Stimulated activated naive B cell treated with anti-CD40 and anti-IgM and Interleukin-4, amounts not matched to agents 10 μg/mL and 1 μg/mL and 100 μg/mL, for 72 hours (primary cell): ENCODE measurements at regions not wholly inside any gene's neighbourhood (a gene's known extent, or its start where the extent isn't known, plus 50 kb on each side); places are given as distances from the start of the nearest gene placed in this dataset.

Experiments
- ATAC-seq, 2 donors: fragments of 150-1000 bp; cut with Tn5 transposase; replicated peaks; 2 replicates each; pipeline ENCODE4 v1.10.0; 2021; ENCODE audit warnings: moderate library complexity in 1 of 2
- DNase-seq: peaks from one replicate; pipeline ENCODE4 v3.0.0; 2021
- H3K27ac Mint-ChIP-seq: one replicate; pipeline ENCODE4 v1.8.0; 2022; ENCODE audit warnings: mild to moderate bottlenecking, mixed read lengths
- H3K27me3 Mint-ChIP-seq, 2 donors: one replicate each; pipeline ENCODE4 v1.8.0; 2022; ENCODE audit warnings: mixed read lengths in 2 of 2
- H3K36me3 Mint-ChIP-seq, 2 donors: one replicate each; pipeline ENCODE4 v1.8.0; 2022; ENCODE audit warnings: mixed read lengths in 2 of 2, mild to moderate bottlenecking in 1 of 2
- H3K4me1 Mint-ChIP-seq, 2 donors: one replicate each; pipeline ENCODE4 v1.8.0; 2022; ENCODE audit warnings: mixed read lengths in 2 of 2, mild to moderate bottlenecking in 1 of 2
- H3K4me3 Mint-ChIP-seq, 2 donors: one replicate each; pipeline ENCODE4 v1.8.0; 2022; ENCODE audit warnings: mild to moderate bottlenecking in 2 of 2, mixed read lengths in 2 of 2, moderate library complexity in 1 of 2
- H3K9me3 Mint-ChIP-seq, 2 donors: one replicate each; pipeline ENCODE4 v1.8.0; 2022; ENCODE audit warnings: mixed read lengths in 2 of 2, mild to moderate bottlenecking in 1 of 2

DNA sequence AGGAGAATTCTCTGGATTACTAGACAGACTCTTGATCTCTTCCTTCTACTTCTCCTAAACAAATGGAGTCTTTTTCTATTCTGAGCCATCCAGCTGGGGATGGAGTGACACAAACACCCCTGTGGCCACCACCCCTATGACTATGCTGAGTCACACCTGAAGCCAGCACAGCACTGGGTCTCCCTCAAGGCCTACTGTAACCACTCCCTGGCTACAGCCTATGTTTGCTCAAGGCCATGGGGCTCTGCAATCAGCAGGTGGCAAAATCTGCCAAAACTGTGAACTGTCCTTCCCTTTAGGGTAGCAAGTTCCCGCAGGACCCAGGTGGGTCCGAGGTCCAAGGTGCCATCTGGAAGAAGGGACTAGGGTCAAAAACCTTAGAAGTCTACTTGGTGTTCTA is 132.3 kb downstream of the TINAG start:
- ATAC-seq (no peak), DNase-seq (no peak)
- Mint-ChIP-seq H3K4me3 (no peak overlapping the region), H3K27me3 (no peaks in the 10 kb centered on the region), H3K9me3 (peaks cover 0 to 4% of the 10 kb centered on the region in 2 donors), H3K27ac (no peak overlapping the region), H3K4me1 (no peaks in the 10 kb centered on the region), H3K36me3 (no peaks in the 10 kb centered on the region)

DNA sequence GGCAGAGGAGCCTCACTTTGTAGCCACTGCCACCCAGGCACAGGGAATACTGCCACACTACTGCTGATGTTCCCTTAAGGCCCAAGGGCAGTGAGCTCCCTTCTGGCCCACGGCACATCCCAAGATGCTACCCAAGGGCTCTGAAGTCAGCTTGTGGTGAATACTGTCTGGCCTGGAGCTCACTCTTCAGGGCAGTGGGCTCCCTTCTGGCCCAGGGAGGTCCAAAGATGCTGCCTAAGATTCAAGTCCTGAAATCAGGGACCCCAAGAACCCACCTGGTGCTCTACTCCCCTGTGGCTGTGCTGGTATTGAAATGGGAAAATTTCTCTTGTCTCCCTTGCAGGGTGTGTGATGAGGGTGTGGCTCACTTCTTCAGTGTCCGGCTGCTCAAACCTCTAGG is 132.8 kb downstream of the TINAG start:
- Mint-ChIP-seq H3K4me3 (no peak overlapping the region), H3K27me3 (no peaks in the 10 kb centered on the region), H3K27ac (no peak overlapping the region), H3K4me1 (no peaks in the 10 kb centered on the region), H3K36me3 (no peaks in the 10 kb centered on the region), H3K9me3 (peaks cover 0 to 8% of the 10 kb centered on the region in 2 donors)
- ATAC-seq: no peak
- no peak for DNase-seq

DNA sequence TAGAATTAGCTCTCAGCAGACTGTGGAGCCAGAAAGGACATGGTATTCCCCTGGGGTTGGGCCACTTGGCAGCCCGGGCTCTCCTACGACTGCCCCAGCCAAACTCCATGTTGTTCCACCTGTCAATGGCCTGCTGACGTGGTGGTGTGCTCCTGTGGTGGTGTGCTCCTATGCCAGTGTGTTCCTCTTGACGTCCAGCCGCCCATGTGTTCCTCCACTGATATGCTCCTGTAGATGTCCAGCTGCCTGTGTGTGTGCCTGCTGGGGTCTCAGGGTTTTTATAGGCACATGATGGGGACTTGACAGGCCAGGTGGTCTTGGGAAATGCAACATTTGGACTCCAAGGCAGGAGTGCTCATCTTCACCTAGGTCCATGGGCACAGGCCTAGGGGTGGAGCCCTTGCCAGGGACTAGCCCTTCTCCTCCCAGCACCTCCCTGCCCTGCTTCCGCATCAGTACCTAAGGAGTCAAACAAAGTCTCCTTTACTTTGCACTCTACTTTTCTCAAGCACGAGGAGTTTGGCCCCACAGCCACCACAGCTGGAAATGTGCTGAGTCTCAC is 133.5 kb downstream of the TINAG start:
- no peak overlapping the region for H3K27ac Mint-ChIP-seq
- no peaks in the 10 kb centered on the region for H3K27me3 Mint-ChIP-seq
- no peaks in the 10 kb centered on the region for H3K4me1 Mint-ChIP-seq
- H3K4me3 Mint-ChIP-seq: no peak overlapping the region
- no peak for ATAC-seq
- no peaks in the 10 kb centered on the region for H3K36me3 Mint-ChIP-seq
- peaks cover 0 to 8% of the 10 kb centered on the region in 2 donors for H3K9me3 Mint-ChIP-seq
- no peak for DNase-seq

DNA sequence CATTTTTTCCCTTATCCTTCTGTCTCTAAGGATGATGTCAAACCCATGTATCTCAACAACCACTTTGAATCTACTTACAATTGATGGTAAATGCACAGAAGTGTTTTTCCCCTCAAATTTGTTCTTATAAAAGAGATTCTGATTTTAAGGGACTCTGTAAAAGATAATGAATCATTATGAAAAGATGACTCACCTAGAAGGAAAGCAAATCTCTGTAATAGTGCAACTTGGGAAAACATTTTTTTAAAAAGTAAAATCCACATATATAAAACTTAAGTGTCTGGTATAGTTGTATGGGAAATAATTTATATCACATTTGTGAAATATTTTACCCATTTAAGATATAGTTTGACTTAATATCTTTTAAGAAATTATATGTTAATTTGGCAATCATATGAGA is 137.0 kb downstream of the TINAG start:
- Mint-ChIP-seq H3K4me3 (no peak overlapping the region), H3K27me3 (no peaks in the 10 kb centered on the region), H3K36me3 (no peaks in the 10 kb centered on the region), H3K27ac (no peak overlapping the region), H3K9me3 (peaks cover 0 to 6% of the 10 kb centered on the region in 2 donors), H3K4me1 (no peaks in the 10 kb centered on the region)
- DNase-seq (no peak), ATAC-seq (no peak)

DNA sequence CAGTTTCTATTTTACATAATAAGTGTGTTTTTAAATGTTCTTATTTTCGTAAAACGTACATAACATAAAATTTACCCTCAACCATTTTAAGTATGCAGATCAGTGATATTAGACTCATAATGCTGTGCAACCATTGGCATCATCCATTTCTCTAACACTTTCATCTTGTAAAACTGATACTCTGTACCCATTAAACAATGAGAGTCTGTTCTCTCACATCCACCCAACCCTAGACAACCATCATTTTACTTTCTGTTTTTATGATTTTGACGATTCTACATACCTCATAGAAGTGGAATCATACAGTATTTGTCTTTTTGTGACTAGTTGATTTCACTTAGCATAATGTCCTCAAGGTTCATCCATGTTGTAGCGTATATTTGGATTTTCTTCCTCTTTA is 140.4 kb downstream of the TINAG start:
- Mint-ChIP-seq H3K27ac (no peak overlapping the region), H3K4me1 (no peaks in the 10 kb centered on the region), H3K36me3 (no peaks in the 10 kb centered on the region), H3K4me3 (no peak overlapping the region), H3K9me3 (peaks cover 11 to 15% of the 10 kb centered on the region in 2 donors), H3K27me3 (no peaks in the 10 kb centered on the region)
- ATAC-seq (no peak), DNase-seq (no peak)

DNA sequence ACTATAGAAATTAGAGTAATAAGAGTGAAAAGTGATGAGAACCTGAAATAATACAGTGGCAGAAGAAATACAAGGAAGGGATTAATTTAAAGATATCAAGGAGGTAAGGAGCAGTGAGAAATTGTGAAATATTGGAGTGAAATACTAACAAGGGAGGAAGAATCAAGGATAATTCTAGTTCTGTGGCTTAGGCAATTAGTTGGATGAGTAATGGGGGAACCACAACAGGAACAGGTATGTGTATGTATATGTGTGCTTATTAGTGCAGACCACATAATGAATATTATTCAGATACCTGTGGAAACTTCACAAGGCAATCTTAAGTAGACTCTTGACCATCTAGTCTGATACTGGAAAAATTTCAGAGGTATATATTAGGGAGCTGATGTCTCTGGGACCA is 143.3 kb downstream of the TINAG start:
- ATAC-seq: no peak
- Mint-ChIP-seq H3K27me3 (no peaks in the 10 kb centered on the region), H3K9me3 (peaks cover 8 to 16% of the 10 kb centered on the region in 2 donors), H3K4me3 (no peak overlapping the region), H3K27ac (no peak overlapping the region), H3K36me3 (no peaks in the 10 kb centered on the region), H3K4me1 (no peaks in the 10 kb centered on the region)
- DNase-seq: no peak

DNA sequence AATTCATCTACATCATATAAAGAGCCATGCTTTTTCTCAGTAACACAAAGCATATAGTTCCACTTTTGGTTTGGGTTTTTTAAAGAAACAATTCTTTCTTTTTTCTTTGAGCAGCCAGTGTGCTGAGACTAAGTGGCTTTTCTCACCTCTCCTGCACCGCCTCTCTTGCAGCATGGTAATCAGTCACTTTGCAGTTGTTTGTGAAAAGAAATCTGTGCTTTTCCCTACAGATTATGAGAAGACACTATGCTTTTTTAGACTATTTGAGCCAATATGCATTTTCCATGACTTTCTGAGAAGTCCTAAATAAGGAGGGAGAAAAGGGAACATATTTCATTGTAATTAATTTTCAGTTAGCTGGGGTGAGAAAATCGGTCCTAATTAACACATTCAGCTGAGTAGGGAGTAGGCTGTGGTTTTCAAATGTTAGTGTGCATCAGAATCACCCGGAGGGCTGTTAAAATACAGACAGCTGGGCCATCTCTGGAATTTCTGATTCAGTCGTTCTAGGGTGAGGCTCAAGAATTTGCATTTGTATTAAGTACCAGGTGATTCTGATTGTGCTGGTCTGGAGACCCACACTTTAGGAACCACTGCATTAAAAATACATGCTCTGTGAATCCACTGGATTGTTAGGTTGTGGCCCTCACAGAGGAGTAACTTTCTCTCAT is 155.2 kb downstream of the TINAG start:
- Mint-ChIP-seq H3K27ac (no peak overlapping the region), H3K4me1 (no peaks in the 10 kb centered on the region), H3K36me3 (no peaks in the 10 kb centered on the region), H3K27me3 (no peaks in the 10 kb centered on the region), H3K9me3 (peaks cover 7 to 8% of the 10 kb centered on the region in 2 donors), H3K4me3 (no peak overlapping the region)
- DNase-seq (no peak), ATAC-seq (no peak)

DNA sequence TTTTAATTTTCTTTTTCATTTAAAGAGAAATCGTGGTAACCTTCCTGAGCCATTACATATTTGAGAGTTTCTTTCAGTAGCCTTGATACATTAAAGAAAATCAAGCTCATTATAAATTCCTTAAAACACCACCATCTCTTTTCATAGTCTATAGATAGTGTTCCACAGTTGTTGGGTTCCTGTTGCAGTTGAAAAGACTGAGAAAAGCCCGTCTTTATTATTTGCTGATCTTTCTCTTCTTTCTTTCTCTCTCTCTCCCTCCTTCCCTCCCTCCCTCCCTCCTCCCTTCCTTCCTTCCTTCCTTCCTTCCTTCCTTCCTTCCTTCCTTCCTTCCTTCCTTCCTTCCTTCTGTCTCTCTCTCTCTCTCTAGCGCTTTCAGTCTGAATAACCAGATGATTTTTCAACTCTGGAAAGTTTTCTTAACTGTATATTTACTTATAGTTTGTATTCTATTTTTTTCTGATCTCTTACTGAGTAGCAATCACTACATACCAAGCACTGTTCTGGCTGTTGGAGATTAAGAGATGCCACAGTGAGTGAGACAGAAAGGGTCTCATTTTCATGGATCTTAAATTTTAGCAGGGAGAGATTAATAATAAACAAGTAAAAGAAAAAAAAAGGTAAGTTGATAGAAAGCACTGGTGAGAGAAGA is 157.5 kb downstream of the TINAG start:
- Mint-ChIP-seq H3K27ac (no peak overlapping the region), H3K27me3 (no peaks in the 10 kb centered on the region), H3K4me3 (no peak overlapping the region), H3K36me3 (no peaks in the 10 kb centered on the region), H3K4me1 (no peaks in the 10 kb centered on the region), H3K9me3 (peaks cover 7 to 8% of the 10 kb centered on the region in 2 donors)
- DNase-seq (no peak), ATAC-seq (no peak)

DNA sequence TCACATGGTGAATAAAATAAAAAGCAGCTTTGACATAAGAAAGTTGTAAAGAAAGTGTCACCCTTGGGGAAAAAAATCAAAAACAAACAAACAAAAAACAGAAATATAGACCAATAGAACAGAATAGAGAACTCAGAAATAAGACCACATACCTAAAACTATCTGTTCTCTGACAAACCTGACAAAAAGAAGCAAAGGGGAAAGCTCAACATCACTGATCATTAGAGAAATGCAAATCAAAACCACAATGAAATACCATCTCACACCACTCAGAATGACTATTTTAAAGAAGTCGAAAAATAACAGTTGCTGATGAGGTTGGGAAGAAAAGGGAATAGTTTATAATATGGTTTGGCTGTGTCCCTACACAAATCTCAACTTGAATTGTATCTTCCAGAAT is 159.1 kb downstream of the TINAG start:
- DNase-seq: no peak
- no peaks in the 10 kb centered on the region for H3K27me3 Mint-ChIP-seq
- no peaks in the 10 kb centered on the region for H3K36me3 Mint-ChIP-seq
- peaks cover 7 to 8% of the 10 kb centered on the region in 2 donors for H3K9me3 Mint-ChIP-seq
- H3K4me3 Mint-ChIP-seq: no peak overlapping the region
- H3K4me1 Mint-ChIP-seq: no peaks in the 10 kb centered on the region
- no peak overlapping the region for H3K27ac Mint-ChIP-seq
- no peak for ATAC-seq

DNA sequence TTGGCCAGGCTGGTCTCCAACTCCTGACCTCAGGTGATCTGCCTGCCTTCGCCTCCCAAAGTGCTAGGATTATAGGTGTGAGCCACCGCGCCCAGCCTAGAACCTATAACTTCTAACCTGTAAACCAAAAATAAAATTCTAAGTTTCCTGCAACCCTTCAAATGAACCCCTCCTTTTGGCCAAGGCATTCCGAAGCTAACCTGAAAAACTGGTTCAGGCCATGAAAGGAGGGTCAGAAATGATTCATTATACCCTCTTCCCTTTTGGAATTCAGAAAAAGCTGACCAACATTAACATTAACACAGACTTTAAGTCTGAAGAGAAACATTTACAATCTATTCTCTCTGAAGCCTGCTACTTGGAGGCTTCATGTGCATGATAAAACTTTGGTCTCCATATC is 165.1 kb downstream of the TINAG start:
- no peak for ATAC-seq

DNA sequence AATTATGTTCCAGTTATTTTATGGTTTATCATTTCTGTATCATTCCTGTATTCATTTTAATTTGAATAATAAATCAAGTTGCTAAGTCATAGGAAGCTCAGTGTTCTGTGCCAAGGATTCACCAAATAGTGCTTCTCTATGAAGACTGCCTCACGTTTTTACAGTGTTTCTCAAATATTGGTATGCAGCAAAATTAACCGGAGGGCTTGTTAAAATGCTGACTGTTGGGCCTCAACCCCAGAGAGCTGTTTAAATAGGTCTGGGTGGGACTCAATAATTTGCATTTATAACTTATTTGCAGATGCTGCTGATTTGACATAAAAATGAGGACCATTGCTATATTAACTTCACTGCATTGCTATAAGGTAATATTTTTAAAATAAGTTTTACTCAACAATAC is 166.7 kb downstream of the TINAG start:
- Mint-ChIP-seq H3K4me1 (no peaks in the 10 kb centered on the region), H3K36me3 (no peaks in the 10 kb centered on the region), H3K9me3 (no peaks in the 10 kb centered on the region), H3K4me3 (no peak overlapping the region), H3K27me3 (no peaks in the 10 kb centered on the region), H3K27ac (no peak overlapping the region)
- DNase-seq: no peak
- ATAC-seq: no peak

More for the DNA sequence above, 165.1 kb downstream of the TINAG start:
- H3K27me3 Mint-ChIP-seq: no peaks in the 10 kb centered on the region
- H3K27ac Mint-ChIP-seq: no peak overlapping the region
- no peaks in the 10 kb centered on the region for H3K9me3 Mint-ChIP-seq
- no peak for DNase-seq
- H3K36me3 Mint-ChIP-seq: no peaks in the 10 kb centered on the region
- H3K4me1 Mint-ChIP-seq: no peaks in the 10 kb centered on the region
- H3K4me3 Mint-ChIP-seq: no peak overlapping the region

DNA sequence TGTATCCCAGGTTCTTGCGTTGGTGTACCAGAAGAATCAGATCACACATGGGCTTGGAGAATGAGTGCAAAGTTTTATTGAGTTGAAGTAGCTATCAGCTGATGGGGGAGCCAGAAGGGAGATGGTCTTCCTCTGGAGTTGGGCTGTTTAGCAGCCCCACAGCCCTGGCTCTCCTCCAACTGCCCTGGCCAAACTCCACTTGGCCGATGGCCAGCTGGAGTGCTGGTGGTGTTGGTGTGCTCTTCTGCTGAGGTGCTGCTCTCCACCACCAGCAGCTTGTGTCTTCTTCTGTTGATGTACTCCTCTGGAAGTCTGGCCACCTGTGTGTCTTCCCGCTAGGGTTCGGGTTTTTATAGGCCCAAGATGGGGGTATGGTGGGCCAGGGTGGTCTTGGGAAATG is 172.8 kb downstream of the TINAG start:
- Mint-ChIP-seq H3K9me3 (no peaks in the 10 kb centered on the region), H3K27ac (no peak overlapping the region), H3K4me3 (no peak overlapping the region), H3K27me3 (no peaks in the 10 kb centered on the region), H3K4me1 (no peaks in the 10 kb centered on the region), H3K36me3 (no peaks in the 10 kb centered on the region)
- no peak for DNase-seq
- ATAC-seq: no peak

DNA sequence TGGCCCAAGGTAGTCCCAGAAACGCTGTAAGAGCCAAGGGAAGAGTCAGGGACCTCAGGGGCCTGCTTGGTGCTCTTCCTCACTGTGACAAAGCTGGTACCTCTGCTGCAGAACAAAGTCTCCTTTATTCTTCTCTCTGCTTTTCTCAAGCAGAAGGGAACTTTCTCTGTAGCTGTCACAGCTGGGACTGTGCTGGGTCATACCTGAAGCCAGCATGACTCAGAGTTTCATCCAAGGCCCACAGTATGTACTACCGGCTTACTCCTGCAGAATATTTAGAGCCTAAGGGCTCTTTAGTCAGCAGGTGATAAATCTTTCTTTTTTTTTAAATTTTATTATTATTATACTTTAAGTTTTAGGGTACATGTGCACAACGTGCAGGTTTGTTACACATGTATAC is 183.2 kb downstream of the TINAG start:
- ATAC-seq: no peak
- Mint-ChIP-seq H3K9me3 (peaks cover 20 to 22% of the 10 kb centered on the region in 2 donors), H3K27me3 (no peaks in the 10 kb centered on the region), H3K36me3 (no peaks in the 10 kb centered on the region), H3K4me3 (no peak overlapping the region), H3K4me1 (no peaks in the 10 kb centered on the region), H3K27ac (no peak overlapping the region)
- no peak for DNase-seq

DNA sequence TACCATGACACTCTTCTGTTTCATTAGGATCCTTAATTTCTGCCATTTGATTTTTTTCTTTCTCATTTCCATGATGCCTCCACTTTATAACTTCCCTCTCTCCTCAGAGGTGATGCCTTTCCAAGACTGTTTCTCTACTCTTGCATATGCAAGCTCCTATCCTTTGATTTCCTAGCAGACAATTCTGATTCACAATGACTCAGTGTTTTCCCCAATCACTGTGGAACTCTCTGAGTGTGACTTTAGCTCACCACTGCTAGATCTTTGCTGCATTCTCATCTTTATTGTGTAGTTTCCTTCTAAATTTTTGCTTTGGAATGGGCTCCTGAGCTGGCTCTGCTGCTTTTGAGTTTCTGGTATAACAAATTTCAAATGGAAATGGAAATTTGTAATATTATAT is 184.9 kb downstream of the TINAG start:
- Mint-ChIP-seq H3K4me3 (no peak overlapping the region), H3K27ac (no peak overlapping the region), H3K4me1 (no peaks in the 10 kb centered on the region), H3K9me3 (peaks cover 19 to 28% of the 10 kb centered on the region in 2 donors), H3K27me3 (no peaks in the 10 kb centered on the region), H3K36me3 (no peaks in the 10 kb centered on the region)
- no peak for ATAC-seq
- DNase-seq: no peak

DNA sequence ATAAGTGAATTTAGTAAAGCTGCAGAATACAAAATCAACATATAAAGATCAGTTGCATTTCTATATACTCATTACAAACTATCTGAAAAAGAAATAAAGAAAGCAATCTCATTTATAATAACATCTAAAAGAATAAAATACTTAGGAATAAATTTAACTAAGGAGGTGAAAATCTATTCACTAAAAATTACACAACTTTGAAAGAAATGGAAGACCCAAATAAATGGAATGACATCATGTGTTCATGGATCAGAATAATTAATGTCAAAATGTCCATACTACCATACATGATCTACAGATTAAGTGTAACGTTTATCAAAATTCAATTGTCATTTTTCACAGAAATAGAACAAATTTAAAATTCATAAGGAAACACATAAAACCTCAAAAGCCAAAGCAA is 194.9 kb downstream of the TINAG start:
- no peak for DNase-seq
- H3K4me1 Mint-ChIP-seq: no peaks in the 10 kb centered on the region
- peaks cover 5 to 12% of the 10 kb centered on the region in 2 donors for H3K9me3 Mint-ChIP-seq
- H3K27ac Mint-ChIP-seq: no peak overlapping the region
- ATAC-seq: no peak
- no peaks in the 10 kb centered on the region for H3K36me3 Mint-ChIP-seq
- H3K4me3 Mint-ChIP-seq: no peak overlapping the region
- no peaks in the 10 kb centered on the region for H3K27me3 Mint-ChIP-seq
